ENCODE measurements at regions not wholly inside any gene's neighbourhood (a gene's known extent, or its start where the extent isn't known, plus 50 kb on each side); places are given as distances from the start of the nearest gene placed in this dataset.

DNA sequence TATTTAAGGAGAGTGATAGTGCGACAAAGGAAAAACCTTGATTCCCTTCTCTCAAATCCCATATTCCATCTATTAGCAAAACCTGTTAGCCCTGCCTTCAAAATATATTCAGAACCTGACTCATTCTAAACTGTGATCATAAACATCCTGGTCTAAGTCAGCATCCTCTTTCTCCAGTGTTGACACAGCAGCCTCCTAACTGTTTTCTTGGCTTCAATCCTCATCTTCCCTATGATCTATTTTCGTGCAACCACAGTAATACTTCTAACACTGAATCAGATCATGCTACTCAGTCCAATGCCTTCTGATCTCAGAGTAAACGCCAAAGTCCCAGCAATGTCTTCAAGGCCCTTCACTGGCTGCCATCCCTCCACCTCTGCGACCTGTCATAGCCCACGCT lies 785.1 kb downstream of the EDEM1 start (continued):
- TF ChIP-seq, protein P1, sequence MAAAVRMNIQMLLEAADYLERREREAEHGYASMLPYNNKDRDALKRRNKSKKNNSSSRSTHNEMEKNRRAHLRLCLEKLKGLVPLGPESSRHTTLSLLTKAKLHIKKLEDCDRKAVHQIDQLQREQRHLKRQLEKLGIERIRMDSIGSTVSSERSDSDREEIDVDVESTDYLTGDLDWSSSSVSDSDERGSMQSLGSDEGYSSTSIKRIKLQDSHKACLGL (CRISPR knock-in tag; IDR thresholded peaks at IDR 0.05; ENCODE audit: borderline replicate concordance, poor library complexity, severe bottlenecking), result no peak

DNA sequence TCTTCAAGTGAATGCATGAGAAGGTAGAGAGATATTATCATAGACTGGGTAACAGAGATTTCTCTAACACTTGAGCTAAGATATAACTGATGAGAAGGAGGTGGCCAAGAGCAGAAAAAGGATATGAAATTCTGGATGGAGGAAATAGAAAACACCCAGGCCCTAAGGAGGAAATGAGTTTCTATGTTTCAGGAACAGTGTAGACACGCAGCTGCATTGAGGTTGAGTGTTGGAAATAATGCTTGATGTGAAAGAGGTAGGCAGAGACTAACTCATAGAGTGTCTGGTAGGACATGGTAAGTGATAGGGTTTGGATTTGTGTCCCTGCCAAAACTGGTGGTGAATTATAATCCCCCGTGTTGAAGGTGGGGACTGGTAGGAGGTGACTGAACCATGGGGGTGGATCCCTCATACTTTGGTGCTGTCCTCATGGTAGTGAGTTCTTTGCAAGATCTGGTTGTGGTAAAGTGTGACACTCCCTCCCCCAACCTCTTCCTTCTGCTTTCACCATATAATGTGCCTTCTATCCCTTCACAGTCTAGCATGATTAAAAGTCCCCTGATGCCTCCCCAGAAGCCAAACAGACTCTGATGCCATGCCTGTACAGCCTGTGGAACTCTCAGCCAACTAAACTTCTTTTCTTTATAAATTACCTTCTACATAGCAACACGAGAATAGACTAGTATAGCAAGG lies 787.3 kb downstream of the EDEM1 start:
- POLR2A ChIA-PET, result no interaction called here
- TF ChIP-seq PTRF (tag; IDR thresholded peaks at IDR 0.05) (no peak), ZBTB7A (IDR thresholded peaks at IDR 0.05; ENCODE audit: borderline replicate concordance, control insufficient read depth, low read depth, low read length) (no peak), HCFC1 (IDR thresholded peaks at IDR 0.05; ENCODE audit: low read depth, low read length) (no peak), MEF2A (IDR thresholded peaks at IDR 0.05; ENCODE audit: control insufficient read depth, low read depth, low read length) (no peak), ZNF24 (IDR thresholded peaks at IDR 0.05) (no peak), ESRRA (IDR thresholded peaks at IDR 0.05; ENCODE audit: borderline replicate concordance, low read depth) (no peak), RFX5 (IDR thresholded peaks at IDR 0.05; ENCODE audit: low read depth, low read length) (no peak)
- TF ChIP-seq, protein P2, sequence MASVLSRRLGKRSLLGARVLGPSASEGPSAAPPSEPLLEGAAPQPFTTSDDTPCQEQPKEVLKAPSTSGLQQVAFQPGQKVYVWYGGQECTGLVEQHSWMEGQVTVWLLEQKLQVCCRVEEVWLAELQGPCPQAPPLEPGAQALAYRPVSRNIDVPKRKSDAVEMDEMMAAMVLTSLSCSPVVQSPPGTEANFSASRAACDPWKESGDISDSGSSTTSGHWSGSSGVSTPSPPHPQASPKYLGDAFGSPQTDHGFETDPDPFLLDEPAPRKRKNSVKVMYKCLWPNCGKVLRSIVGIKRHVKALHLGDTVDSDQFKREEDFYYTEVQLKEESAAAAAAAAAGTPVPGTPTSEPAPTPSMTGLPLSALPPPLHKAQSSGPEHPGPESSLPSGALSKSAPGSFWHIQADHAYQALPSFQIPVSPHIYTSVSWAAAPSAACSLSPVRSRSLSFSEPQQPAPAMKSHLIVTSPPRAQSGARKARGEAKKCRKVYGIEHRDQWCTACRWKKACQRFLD (CRISPR knock-in tag; IDR thresholded peaks at IDR 0.05), result no peak
- TF ChIP-seq, protein P3, sequence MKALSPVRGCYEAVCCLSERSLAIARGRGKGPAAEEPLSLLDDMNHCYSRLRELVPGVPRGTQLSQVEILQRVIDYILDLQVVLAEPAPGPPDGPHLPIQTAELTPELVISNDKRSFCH (CRISPR knock-in tag; IDR thresholded peaks at IDR 0.05), result no peak
- TF ChIP-seq, protein P3 (tag; IDR thresholded peaks at IDR 0.05), result no peak
- TF ChIP-seq, protein P4, sequence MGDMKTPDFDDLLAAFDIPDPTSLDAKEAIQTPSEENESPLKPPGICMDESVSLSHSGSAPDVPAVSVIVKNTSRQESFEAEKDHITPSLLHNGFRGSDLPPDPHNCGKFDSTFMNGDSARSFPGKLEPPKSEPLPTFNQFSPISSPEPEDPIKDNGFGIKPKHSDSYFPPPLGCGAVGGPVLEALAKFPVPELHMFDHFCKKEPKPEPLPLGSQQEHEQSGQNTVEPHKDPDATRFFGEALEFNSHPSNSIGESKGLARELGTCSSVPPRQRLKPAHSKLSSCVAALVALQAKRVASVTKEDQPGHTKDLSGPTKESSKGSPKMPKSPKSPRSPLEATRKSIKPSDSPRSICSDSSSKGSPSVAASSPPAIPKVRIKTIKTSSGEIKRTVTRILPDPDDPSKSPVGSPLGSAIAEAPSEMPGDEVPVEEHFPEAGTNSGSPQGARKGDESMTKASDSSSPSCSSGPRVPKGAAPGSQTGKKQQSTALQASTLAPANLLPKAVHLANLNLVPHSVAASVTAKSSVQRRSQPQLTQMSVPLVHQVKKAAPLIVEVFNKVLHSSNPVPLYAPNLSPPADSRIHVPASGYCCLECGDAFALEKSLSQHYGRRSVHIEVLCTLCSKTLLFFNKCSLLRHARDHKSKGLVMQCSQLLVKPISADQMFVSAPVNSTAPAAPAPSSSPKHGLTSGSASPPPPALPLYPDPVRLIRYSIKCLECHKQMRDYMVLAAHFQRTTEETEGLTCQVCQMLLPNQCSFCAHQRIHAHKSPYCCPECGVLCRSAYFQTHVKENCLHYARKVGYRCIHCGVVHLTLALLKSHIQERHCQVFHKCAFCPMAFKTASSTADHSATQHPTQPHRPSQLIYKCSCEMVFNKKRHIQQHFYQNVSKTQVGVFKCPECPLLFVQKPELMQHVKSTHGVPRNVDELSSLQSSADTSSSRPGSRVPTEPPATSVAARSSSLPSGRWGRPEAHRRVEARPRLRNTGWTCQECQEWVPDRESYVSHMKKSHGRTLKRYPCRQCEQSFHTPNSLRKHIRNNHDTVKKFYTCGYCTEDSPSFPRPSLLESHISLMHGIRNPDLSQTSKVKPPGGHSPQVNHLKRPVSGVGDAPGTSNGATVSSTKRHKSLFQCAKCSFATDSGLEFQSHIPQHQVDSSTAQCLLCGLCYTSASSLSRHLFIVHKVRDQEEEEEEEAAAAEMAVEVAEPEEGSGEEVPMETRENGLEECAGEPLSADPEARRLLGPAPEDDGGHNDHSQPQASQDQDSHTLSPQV (IDR thresholded peaks at IDR 0.05), result no peak

More for the DNA sequence above, 787.3 kb downstream of the EDEM1 start:
- H3K9me1 ChIP-seq (ENCODE audit: control insufficient read depth, insufficient read depth, low read length), result no peaks in the 10 kb centered on the region
- no peak overlapping the region for H3K9ac ChIP-seq (ENCODE audit: insufficient read depth in 1 of 2, low read depth in 2 of 2, low read length in 2 of 2)
- no peaks in the 10 kb centered on the region for H3K4me1 ChIP-seq (replicated peaks in 1 of 2; ENCODE audit: control insufficient read depth in 2 of 2, insufficient read depth in 2 of 2, low read length in 2 of 2)
- no peak overlapping the region for H3K27ac ChIP-seq (ENCODE audit: extremely low read depth, low read depth, low read length)
- FAIRE-seq (no peak), ATAC-seq (no peak), DNase-seq (ENCODE audit: extremely low read depth in 1 of 4, low spot score in 3 of 4) (no peak)
- 3% methylated on average over 3 of the region's 3 CpGs for WGBS (ENCODE audit: insufficient coverage, low coverage, missing lambda C conversion rate)
- H2AFZ ChIP-seq (ENCODE audit: low read depth, low read length), result no peak overlapping the region
- in situ Hi-C loops (cut with MboI) (no loop called here), intact Hi-C loops (cut with micrococcal nuclease) (no loop called here)
- H3K27me3 ChIP-seq (ENCODE audit: control insufficient read depth in 2 of 2, insufficient read depth in 2 of 2, low read length in 2 of 2), result peaks cover 0 to 2% of the 10 kb centered on the region in 2 experiments; a peak in 1 of 5 replicates
- no TSS peak for BruUV-seq (replicated peaks)
- CTCF ChIA-PET (ENCODE audit: low intra/inter-chr PET ratio), result no interaction called here
- H3K9me3 ChIP-seq (replicated peaks; ENCODE audit: control insufficient read depth, insufficient read depth, low read depth, low read length), result no peaks in the 10 kb centered on the region
- no peak overlapping the region for H3K4me2 ChIP-seq (ENCODE audit: insufficient read depth, low read length)
- H3K79me2 ChIP-seq (ENCODE audit: control insufficient read depth, insufficient read depth, low read length), result no peaks in the 10 kb centered on the region
- H4K20me1 ChIP-seq (replicated peaks; ENCODE audit: control insufficient read depth, insufficient read depth, low read length), result no peaks in the 10 kb centered on the region
- H3K4me3 ChIP-seq, result no peak overlapping the region
- no peaks in the 10 kb centered on the region for H3K36me3 ChIP-seq (ENCODE audit: control insufficient read depth, insufficient read depth, low read length)
